Left cardiac atrium (tissue), 4 donors: ENCODE measurements at regions not wholly inside any gene's neighbourhood (a gene's known extent, or its start where the extent isn't known, plus 50 kb on each side); places are given as distances from the start of the nearest gene placed in this dataset.

Source experiments
- ATAC-seq, 2 donors: fragments of 200-7000 bp; cut with Tn5 transposase; one replicate each; pipeline ENCODE4 v1.9.1; 2020; ENCODE audit warnings: mild to moderate bottlenecking in 2 of 2, moderate library complexity in 2 of 2
- DNase-seq: peaks from one replicate; pipeline ENCODE4 v3.0.0-alpha.2; 2020
- intact Hi-C, 2 donors: fragments of 100-400 bp; cut with DNase I; formaldehyde crosslinking; loops; one replicate each; pipeline versions ENCODE4 v1.14.1 to v1.15.1; 2022 to 2023
- donor health status: DM: no; HTN: yes; CAD: no.
- donor health status: DM: no; HTN: yes; CAD: no; lungs with severe emphysema.
- donor health status: DM: yes; HTN: yes; CAD: no.
- donor health status: Dilated cardiomyopathy.

DNA sequence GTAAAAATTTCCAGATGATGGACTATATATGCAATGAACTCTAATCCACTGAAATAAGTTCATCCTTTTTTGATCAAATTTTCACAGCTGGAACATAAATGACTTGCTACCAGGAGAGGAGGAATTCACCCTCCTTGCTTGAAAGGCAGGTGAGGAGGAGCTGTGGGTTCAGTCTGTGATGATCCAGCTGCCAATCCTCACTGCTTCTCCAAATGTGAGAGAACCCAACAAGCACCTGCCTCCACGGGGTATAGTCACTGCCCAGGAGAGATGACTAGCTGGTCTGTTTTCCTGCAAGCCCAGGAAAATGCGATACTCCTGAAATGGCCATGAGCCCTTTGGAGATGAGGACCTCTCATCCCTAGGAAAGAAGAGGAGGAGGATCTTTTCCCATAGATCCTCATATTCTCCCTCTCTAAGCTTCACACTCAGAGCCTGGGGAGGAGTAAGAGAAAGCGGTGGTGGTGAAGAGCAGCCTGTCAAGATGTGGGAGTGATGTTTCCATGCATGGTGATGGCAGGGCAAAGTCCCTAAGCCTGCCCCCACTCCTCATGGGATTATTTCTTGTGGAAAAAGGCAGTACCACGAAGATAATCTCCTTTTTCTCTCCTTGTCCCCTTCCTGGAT is 77.9 kb upstream of the USP47 start:
- intact Hi-C loops = no loop called here
- ATAC-seq = no peak
- no peak for DNase-seq

DNA sequence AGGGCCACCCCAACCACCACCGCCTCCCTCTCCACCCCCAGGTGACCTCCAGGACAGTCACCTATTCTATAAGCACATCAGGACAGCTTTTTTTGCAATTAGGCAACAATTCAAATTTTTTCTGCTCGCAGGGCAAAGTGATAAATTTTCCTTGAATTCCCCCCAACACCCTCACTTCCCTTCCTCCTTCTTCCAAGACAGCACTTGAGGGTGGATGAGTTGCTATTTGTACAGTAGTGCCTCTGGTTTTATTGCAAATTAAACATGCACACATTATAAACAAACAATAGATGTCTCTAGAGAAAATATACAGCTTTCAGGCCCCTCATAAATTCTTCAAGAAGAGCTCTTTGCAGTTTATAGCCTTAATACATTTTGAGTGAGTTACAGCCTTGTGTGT is 80.9 kb upstream of the USP47 start:
- ATAC-seq (no peak), DNase-seq (no peak)
- intact Hi-C loops = no loop called here

DNA sequence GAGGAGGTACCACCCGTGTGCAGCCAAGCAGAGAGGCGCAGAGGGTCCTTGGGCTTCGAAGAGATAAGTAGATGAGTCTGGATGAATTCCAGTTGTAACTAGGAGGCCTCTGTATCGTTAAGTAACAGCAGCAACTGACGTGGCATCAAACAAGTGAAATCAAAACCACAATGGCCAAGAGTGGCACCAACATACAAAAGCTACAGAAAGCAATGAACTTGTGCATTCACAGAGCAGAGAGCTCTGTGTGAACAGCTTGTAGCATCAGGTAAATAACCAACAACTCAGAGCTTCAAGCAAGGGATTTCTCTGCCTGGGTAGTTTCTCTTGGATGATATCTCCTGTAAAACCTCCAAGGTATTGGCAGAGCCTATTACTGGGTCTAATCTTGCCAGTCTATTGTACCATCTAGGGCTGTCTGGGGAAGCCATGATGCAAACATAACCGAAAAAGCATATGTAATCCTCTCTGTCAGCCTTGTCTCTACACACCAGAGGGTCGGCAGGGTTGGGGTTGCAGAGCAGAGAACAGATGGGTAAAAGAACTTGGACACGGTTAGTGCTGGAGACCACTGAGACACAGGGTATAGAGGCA is 83.1 kb upstream of the USP47 start:
- no peak for DNase-seq
- intact Hi-C loops = no loop called here
- ATAC-seq = no peak

DNA sequence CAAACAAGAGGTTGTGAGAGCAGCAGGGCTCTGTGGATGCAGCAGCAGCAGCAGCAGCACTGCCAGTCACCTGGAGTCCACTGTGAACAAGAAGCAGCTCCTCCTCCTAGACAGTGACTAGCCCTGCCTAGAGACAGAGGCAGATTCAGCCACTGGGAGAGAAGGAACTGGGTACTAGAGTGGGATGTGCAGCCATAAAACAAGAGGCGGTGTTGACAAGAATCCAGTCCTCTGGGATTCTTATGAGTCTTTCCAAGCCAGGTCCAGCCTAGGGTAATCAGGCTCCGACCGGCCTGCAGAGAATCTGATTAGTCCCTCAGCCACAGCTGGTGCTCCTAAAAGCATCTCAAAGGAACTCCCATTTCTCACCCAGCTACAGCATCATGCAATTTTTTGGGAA is 83.9 kb upstream of the USP47 start:
- intact Hi-C loops = no loop called here
- peak in 1 of 2 donors; percentile 15 for ATAC-seq

DNA sequence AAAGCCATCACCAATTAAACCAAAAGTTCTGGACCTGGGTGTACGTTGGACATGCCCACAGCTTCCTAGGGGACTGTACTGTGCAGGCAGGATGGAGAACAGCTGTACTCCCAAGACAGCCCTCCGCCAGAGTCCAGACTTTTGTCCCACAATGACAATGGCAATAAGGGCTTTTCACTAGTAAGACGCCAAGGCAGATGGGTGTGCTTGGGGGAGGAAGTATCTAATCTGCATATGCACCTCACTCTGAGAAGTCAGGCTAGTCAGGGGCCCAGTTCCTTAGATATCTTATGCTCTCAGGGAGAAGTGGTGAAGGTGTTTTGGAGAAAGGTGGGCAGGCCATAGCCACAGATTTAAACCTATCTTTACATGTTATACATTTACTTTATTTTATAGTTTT is 85.1 kb upstream of the USP47 start:
- ATAC-seq (no peak), DNase-seq (no peak)
- intact Hi-C loops = no loop called here

More for the DNA sequence above, 83.9 kb upstream of the USP47 start:
- no peak for DNase-seq

DNA sequence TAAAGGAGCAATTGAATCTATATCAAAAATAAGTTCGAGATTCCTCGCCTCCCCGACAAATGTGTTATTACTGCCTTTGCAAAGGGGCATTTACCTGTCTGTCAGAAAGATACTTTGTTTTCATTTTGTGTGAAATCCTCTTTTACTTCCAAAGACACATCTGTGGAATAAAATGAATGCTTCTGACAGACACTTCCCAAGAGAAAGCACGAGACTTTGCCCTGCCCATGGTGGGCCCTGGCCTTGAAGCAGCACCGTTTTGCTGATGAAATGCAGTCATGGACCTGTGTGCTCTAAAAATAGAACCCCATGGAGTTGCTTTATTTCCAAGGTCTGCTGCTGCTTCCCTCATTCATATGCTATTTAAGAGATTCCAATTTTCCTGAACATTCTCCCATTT is 85.9 kb upstream of the USP47 start:
- DNase-seq (no peak), ATAC-seq (no peak)
- intact Hi-C loops = no loop called here

DNA sequence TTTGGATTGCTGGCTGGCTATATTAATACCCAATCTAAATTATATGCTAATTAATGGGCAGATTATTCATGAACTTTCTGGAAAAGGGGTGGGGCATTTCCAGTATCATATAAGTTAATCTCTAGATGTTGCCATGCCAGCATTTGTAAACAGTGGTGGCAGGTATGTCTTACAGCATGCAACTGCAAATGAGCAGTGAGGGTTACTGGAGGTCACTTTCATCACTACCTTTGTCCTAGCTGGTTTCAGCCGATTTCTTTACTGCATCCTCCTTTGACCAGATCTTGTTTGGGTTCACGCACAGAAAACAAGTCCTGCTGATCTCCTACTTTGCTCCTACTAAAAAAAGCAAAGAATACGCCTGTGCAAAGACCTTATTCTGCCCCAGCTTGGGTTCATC is 89.1 kb upstream of the USP47 start:
- DNase-seq (no peak), ATAC-seq (no peak)
- intact Hi-C loops = no loop called here

DNA sequence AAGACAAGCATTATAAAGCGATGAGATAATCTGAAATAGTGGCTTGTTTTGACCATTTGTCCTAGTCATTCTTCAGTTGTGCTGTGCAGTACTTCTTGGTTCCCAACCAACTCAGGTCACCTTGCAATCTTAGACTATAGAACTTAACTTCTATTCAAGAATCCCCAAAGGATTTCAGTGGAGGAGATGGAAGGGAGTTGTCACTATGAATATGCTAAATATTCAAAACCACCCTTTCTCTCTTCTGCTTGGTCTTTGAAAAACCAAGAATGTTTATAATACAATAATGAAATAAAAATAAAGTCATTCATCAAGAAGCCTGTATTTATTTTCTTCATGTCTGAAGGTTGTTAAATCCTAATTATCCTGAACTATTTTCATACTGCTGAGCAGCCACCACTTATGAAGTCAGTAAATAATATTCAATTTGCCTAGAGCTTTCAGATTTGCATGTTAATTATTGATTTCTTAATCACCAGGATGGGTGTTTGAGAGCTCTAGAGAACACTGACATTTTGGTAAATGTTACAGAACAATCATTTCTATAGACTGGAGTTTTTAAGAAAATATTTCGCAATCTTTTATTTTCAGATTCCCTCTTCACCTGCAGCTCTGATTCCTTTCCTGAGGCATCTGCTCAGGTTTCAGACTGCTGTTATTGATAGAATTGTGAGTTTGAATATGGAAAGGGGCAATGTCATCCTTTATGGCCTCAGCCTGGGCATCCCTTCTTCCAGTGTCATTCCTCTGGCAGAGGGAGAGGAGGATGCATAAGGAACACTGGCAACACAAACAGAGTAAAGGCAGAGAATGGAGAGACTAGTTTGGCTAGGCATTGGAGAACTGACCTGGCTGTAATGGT is 91.5 kb upstream of the USP47 start:
- ATAC-seq (no peak), DNase-seq (no peak)
- intact Hi-C loops = no loop called here

DNA sequence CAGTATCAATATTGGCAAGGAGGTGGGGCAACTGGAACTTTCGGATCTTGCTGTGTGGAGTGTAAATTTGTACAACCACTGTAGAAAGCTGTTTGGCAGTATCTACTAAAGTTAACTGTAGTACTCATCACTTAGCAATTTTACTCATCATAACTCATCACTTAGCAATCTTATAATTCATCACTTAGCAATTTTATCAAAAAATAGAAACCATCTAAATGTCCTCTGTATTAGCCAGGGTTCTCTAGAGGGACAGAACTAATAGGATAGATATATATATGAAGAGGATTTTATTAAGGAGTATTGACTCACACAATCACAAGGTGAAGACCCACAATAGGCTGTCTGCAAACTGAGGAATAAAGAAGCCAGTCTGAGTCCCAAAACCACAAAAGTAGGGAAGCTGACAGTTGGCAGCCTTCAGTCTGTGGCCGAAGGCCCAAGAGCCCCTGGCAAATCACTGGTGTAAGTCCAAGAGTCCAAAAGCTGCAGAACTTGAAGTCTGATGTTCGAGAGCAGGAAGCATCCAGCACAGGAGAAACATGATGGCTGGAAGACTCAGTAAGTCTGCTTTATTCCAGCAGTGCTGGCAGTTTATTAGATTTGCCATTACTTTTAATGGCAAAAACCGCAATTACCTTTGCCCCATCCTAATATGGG is 92.9 kb upstream of the USP47 start:
- intact Hi-C loops = no loop called here
- ATAC-seq (peak in 1 of 2 donors; percentile 60), DNase-seq (no peak)

DNA sequence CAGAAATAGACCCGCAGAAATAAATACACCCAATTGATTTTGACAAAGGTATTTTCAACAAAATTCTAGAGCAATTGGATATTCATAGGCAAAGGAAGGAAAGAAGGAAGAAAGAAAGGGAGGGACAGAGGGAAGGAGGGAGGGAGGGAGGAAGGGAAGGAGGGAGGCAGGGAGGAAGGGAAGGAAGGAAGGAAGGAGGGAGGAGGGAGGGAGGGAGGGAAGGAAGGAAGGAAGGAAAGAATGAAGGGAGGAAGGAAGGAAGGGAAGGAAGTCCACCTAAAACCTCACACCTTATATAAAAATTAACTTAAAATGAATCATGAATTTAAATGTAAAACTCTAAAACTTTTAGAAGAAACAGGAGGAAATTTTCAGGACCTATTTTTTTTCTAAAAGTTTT is 94.2 kb upstream of the USP47 start:
- ATAC-seq (no peak), DNase-seq (no peak)
- intact Hi-C loops = no loop called here

DNA sequence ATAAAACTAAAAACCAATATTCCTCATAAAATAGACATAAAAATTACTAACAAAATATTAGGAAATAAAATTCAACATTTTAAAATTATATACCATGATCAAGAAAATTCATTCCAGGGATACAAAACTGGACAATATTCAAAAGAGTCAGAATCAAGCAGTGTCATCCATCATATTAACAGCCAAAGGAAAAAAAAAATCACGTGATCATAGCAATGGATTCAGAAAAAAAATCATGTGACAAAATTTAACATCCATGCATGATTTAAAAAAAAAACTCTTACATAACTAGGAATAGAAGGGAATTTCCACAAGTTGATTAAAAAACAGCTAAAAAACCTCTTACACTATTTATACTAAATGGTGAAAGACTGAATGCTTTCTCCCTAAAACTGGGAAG is 95.3 kb upstream of the USP47 start:
- ATAC-seq = no peak
- intact Hi-C loops = no loop called here

DNA sequence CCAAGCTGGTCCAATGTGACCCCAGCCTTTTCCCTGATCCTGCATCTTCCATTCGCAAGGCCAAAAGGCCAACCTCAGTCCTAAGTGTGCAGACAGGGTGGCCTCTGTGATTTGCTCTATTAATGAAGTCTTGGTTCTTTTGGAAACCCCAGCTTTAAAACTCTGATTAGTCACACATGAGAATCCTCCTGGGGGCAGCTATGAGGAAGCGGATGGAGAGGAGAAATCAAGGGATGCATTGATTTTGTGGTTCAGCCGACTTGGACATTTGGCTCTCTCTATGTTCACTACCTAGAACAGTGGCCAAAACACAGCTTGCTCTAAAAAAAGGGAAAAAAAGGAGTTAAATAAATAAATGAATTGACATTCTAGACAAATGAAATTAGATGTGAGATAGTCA is 98.6 kb upstream of the USP47 start:
- no peak for ATAC-seq
- DNase-seq = no peak
- intact Hi-C loops = no loop called here

More for the DNA sequence above, 95.3 kb upstream of the USP47 start:
- no peak for DNase-seq

DNA sequence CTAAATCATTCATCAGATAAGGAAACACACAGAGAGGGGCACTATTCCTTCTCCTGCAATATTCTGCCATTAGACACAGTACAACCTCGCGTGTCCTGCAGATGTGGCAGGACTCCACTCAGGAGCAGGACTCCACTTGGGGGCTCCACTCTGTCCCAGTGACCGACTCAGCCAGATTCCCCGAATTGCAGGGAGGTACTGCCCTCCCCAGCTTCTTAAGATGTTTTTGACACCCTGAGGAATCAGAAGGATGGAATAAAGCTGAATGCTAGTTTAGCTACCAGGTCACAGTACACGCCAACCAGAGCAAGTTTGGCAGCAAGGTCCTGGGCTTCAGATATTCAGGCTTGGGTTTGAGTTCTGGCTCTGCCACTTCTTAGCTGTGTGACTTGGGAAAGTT is 99.3 kb upstream of the USP47 start:
- no peak for DNase-seq
- ATAC-seq = no peak
- intact Hi-C loops = no loop called here

DNA sequence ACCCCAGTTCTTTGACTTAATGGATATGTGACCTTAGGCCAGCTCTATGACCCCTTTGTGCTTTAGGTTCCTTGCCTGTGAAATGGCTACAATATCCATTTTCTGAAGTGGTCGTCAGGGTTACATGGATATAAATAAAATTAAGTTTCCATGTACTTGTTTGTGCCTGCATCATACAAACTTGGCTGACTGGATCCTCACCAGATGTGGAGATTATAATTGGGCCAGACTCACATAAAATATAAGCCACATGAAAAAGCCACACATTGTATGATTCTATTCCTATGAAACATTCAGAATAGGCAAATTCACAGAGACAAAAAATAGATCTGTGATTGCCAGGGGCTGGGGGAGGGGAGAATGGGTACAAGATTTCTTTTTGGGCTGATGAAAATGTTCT is 100.9 kb upstream of the USP47 start:
- ATAC-seq = no peak

DNA sequence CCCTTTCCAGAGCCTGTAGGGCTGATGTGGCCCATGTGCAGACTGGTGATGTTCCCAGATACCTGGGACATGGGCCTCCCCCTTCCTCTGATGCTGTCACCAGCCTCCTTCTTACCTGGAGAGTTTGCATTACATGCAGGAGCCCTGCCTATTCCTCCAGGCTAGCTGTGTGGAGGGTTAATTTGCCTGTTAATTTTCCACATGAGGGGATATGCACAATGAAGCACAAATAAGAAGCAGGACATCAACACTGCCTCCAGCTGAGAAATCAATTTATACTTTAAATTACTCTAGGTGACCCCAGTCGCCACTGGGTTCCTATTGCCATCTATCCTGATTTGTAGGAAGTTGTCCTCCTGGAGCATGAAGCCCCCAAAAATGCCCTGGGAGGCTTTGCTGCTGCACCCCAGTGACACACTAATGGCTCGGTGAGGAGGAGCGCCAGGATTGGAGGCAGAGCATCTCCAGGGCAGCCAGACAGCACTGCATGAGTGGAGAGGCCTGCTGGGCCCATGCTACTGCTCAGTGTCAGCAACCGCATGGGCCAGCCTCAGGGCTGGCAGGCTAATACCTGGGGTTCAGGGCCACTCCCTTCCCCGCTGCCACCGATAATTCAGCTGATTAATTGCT is 101.6 kb upstream of the USP47 start:
- DNase-seq (no peak), ATAC-seq (no peak)
- intact Hi-C loops = no loop called here

More for the DNA sequence above, 100.9 kb upstream of the USP47 start:
- DNase-seq = no peak
- intact Hi-C loops = no loop called here

DNA sequence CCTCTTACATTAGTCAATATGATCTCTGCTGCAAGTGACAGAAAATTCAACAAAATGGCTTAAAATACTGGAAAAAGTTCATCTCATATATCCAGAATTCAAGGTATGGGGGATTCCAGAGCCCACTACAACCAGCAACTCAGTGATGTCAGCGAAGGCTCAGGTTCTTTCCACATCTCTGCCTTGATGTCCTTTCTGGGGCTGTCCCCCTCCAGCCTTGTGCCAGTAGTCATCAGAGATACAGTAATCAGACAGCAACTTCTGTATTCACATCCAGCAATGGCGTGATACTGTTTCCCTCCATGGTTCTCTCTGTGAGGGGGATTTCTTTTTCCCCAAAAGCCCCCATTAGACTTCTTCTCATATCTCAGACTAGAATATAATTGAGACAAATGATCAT is 103.4 kb upstream of the USP47 start:
- ATAC-seq (no peak), DNase-seq (no peak)
- intact Hi-C loops = no loop called here

DNA sequence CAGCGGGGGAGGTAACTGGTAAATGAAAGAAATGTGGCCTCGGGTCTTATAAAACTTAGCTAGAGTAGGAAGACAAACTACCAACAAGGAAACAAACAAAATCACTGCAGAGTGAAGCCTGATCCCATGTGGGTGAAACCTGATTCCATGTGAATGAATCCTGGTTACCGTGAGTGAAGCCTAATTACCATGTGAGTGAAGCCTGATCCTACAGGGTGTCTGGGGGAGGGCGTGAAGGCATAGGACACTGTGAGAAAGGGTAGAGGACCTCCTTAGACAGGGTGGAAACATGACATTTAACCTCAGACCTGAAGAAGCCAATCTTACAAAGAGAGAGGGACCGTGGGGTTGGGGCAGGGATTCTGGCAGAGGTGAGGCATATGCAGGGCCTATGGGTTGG is 106.2 kb upstream of the USP47 start:
- ATAC-seq = no peak
- DNase-seq = no peak
- intact Hi-C loops = no loop called here

DNA sequence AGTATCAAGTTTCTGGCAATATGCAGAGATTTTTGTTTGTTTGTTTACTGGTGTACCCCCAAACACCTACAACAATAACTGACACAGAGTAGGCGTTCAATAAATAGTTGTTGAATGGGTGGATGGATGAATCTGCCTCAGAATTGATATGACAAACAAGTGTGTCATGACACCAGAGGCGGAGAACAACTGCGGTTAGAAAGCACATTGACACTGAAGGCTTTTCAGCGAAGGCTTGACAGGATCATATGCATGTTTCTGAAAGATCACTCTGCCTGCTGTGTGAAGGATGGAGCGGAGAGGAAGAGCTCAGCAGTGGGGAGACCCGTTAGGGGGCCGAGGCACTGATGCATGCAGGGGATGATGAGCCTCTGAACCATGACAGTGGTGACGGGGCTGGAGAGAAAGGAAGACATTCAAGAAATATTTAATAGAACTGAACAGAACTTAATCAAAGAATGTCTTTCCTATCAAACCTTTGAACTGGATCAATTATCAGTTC is 108.5 kb upstream of the USP47 start:
- DNase-seq = no peak
- ATAC-seq = no peak
- intact Hi-C loops = no loop called here

DNA sequence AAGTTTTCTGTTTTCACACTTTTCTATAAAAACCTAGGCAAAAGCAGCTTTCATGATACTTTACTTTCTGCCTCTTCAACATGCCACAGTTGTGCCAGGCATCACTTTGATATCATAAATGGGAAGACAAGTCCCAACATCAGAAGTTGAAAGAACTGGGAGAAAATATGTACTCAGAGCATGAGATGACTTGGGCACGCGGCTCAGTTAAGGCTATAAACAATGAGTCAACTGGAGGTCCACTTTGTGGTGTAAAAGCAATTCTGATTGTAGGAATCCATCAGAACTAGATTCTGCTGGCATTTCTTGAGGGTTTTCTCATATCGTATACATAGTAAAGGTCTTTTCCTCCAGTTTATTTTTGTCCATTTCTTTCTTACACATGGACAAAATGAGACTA is 109.7 kb upstream of the USP47 start:
- DNase-seq (no peak), ATAC-seq (no peak)
- intact Hi-C loops = no loop called here
